GM19468 (cell line): ENCODE measurements at regions not wholly inside any gene's neighbourhood (a gene's known extent, or its start where the extent isn't known, plus 50 kb on each side); places are given as distances from the start of the nearest gene placed in this dataset.

ENCODE experiments used
- ATAC-seq: cut with Tn5 transposase; IDR thresholded peaks from one replicate; pipeline ENCODE4 v1.9.1; 2021; ENCODE audit warnings: mild to moderate bottlenecking, moderate library complexity, moderate number of reproducible peaks; ENCODE audit not compliant: unreplicated experiment; ENCODE audit errors: extremely low read depth

GRCh38 chr1:106113851-106114250 is 942.6 kb upstream of the PRMT6 start:
- ATAC-seq = no peak

GRCh38 chr1:106120789-106121188 is 935.7 kb upstream of the PRMT6 start:
- ATAC-seq = no peak

GRCh38 chr1:106121728-106122127 is 934.7 kb upstream of the PRMT6 start:
- no peak for ATAC-seq

- no peak for ATAC-seq
These were observed 921.9 kb upstream of the PRMT6 start for GRCh38 chr1:106134561-106134960.

- no peak for ATAC-seq
These were observed 883.4 kb upstream of the PRMT6 start for GRCh38 chr1:106173101-106173500.

GRCh38 chr1:106178791-106179190 is 877.7 kb upstream of the PRMT6 start:
- ATAC-seq = no peak

- ATAC-seq = no peak
These were observed 874.6 kb upstream of the PRMT6 start for GRCh38 chr1:106181866-106182265.

GRCh38 chr1:106185089-106185488 is 871.4 kb upstream of the PRMT6 start:
- no peak for ATAC-seq

- no peak for ATAC-seq
These were observed 866.7 kb upstream of the PRMT6 start for GRCh38 chr1:106189780-106190179.

- no peak for ATAC-seq
These were observed 862.3 kb upstream of the PRMT6 start for GRCh38 chr1:106194206-106194605.

GRCh38 chr1:106200711-106201110 is 855.8 kb upstream of the PRMT6 start:
- no peak for ATAC-seq

- no peak for ATAC-seq
These were observed 849.3 kb upstream of the PRMT6 start for GRCh38 chr1:106207185-106207584.

- no peak for ATAC-seq
These were observed 838.7 kb upstream of the PRMT6 start for GRCh38 chr1:106217765-106218164.

- ATAC-seq = no peak
These were observed 834.1 kb upstream of the PRMT6 start for GRCh38 chr1:106222403-106222802.

GRCh38 chr1:106223213-106223612 is 833.3 kb upstream of the PRMT6 start:
- no peak for ATAC-seq

- no peak for ATAC-seq
These were observed 832.0 kb upstream of the PRMT6 start for GRCh38 chr1:106224426-106224825.

- ATAC-seq = no peak
These were observed 831.1 kb upstream of the PRMT6 start for GRCh38 chr1:106225403-106225802.

GRCh38 chr1:106226550-106226949 is 829.9 kb upstream of the PRMT6 start:
- no peak for ATAC-seq

- ATAC-seq = no peak
These were observed 824.3 kb upstream of the PRMT6 start for GRCh38 chr1:106232128-106232527.

- ATAC-seq = no peak
These were observed 823.0 kb upstream of the PRMT6 start for GRCh38 chr1:106233511-106233910.

GRCh38 chr1:106249365-106249764 is 807.1 kb upstream of the PRMT6 start:
- ATAC-seq = no peak

- no peak for ATAC-seq
These were observed 806.7 kb upstream of the PRMT6 start for GRCh38 chr1:106249810-106250209.

GRCh38 chr1:106254748-106255147 is 801.7 kb upstream of the PRMT6 start:
- ATAC-seq = no peak
